ENCODE measurements at regions not wholly inside any gene's neighbourhood (a gene's known extent, or its start where the extent isn't known, plus 50 kb on each side); places are given as distances from the start of the nearest gene placed in this dataset.

- H3K79me1 ChIP-seq (ENCODE audit: low read length) = no peaks in the 10 kb centered on the region
- H2BK120ac ChIP-seq (ENCODE audit: insufficient read depth, low read length, poor library complexity) = no peak overlapping the region
- H3K4me2 ChIP-seq (ENCODE audit: low read length) = no peak overlapping the region
- no peak overlapping the region for H3K23ac ChIP-seq (ENCODE audit: low read length)
- H3K4me3 ChIP-seq (ENCODE audit: low read depth, low read length) = no peak overlapping the region
- no peak overlapping the region for H4K12ac ChIP-seq (ENCODE audit: low read depth, low read length)
- H3K27me3 ChIP-seq (ENCODE audit: insufficient read depth, low read length) = no peaks in the 10 kb centered on the region
- H3K18ac ChIP-seq (ENCODE audit: low read length) = no peak overlapping the region
- H4K91ac ChIP-seq (ENCODE audit: low read depth, low read length) = no peak overlapping the region
- peaks cover 3% of the 10 kb centered on the region for H3K9me3 ChIP-seq (ENCODE audit: insufficient read depth, low read depth, low read length)
- no CpG with 5 or more reads among the region's 4 CpGs for WGBS (ENCODE audit: extremely low coverage, insufficient coverage, insufficient read length)
- no peaks in the 10 kb centered on the region for H3K79me2 ChIP-seq (ENCODE audit: control insufficient read depth, insufficient read depth, low read length, poor library complexity)
- no peak overlapping the region for H3K4ac ChIP-seq (ENCODE audit: low read depth, low read length)
- no peak overlapping the region for H3K27ac ChIP-seq (ENCODE audit: low read depth, low read length)
- H2BK5ac ChIP-seq (ENCODE audit: low read depth, low read length, poor library complexity) = no peak overlapping the region
- H4K8ac ChIP-seq (ENCODE audit: low read depth, low read length) = no peak overlapping the region
- no peak overlapping the region for H2AFZ ChIP-seq (ENCODE audit: insufficient read depth, low read length, poor library complexity)
- no peak overlapping the region for H2BK12ac ChIP-seq (ENCODE audit: low read length)
- H3K9ac ChIP-seq (ENCODE audit: low read length) = no peak overlapping the region
- no peak overlapping the region for H3K14ac ChIP-seq (ENCODE audit: low read length)
- no peaks in the 10 kb centered on the region for H3K36me3 ChIP-seq (ENCODE audit: control insufficient read depth in 1 of 2, insufficient read depth in 2 of 2, low read length in 2 of 2)
- DNase-seq = no peak
- peaks cover 0 to 5% of the 10 kb centered on the region in 2 experiments for H3K4me1 ChIP-seq (ENCODE audit: control insufficient read depth in 1 of 2, insufficient read depth in 2 of 2, low read length in 2 of 2)
- H2AK5ac ChIP-seq (ENCODE audit: low read length) = no peak overlapping the region
Observed at GRCh38 chr18:2148823-2149222, 422.5 kb downstream of the METTL4 start.

DNA sequence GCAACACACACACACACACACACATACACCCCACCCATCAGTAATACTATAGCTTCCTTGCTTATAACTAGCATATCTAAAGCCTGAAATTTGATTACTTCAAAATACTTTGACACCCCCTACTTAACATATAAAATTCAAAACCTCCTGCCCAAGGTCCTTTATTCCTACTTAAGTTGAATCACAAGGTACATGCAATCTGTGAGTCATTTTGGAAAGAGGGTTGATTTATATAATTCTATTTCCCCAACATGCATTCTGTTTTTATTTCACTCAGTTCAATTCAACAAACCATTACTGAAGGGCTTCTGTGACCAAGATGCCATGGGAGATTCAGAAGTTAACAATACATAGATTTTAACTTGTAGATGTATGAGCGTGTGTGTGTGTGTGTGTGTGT, 420.7 kb downstream of the METTL4 start:
- Histone ChIP-seq H2BK12ac (ENCODE audit: low read length) (no peak overlapping the region), H3K36me3 (ENCODE audit: control insufficient read depth in 1 of 2, insufficient read depth in 2 of 2, low read length in 2 of 2) (no peaks in the 10 kb centered on the region), H3K79me2 (ENCODE audit: control insufficient read depth, insufficient read depth, low read length, poor library complexity) (no peaks in the 10 kb centered on the region), H3K4me3 (ENCODE audit: low read depth, low read length) (no peak overlapping the region), H3K18ac (ENCODE audit: low read length) (no peak overlapping the region), H3K14ac (ENCODE audit: low read length) (no peak overlapping the region), H3K9ac (ENCODE audit: low read length) (no peak overlapping the region), H2BK120ac (ENCODE audit: insufficient read depth, low read length, poor library complexity) (no peak overlapping the region), H3K4me2 (ENCODE audit: low read length) (no peak overlapping the region), H2AFZ (ENCODE audit: insufficient read depth, low read length, poor library complexity) (no peak overlapping the region), H2BK5ac (ENCODE audit: low read depth, low read length, poor library complexity) (no peak overlapping the region), H3K79me1 (ENCODE audit: low read length) (no peaks in the 10 kb centered on the region), H2AK5ac (ENCODE audit: low read length) (no peak overlapping the region), H3K9me3 (ENCODE audit: insufficient read depth, low read depth, low read length) (peaks cover 1% of the 10 kb centered on the region), H3K27me3 (ENCODE audit: insufficient read depth, low read length) (no peaks in the 10 kb centered on the region), H3K4ac (ENCODE audit: low read depth, low read length) (no peak overlapping the region), H4K12ac (ENCODE audit: low read depth, low read length) (no peak overlapping the region), H3K23ac (ENCODE audit: low read length) (no peak overlapping the region), H4K91ac (ENCODE audit: low read depth, low read length) (no peak overlapping the region), H4K8ac (ENCODE audit: low read depth, low read length) (no peak overlapping the region), H3K27ac (ENCODE audit: low read depth, low read length) (no peak overlapping the region), H3K4me1 (ENCODE audit: control insufficient read depth in 1 of 2, insufficient read depth in 2 of 2, low read length in 2 of 2) (peaks cover 0 to 5% of the 10 kb centered on the region in 2 experiments)
- DNase-seq = no peak
- no CpG with 5 or more reads among the region's 1 CpG for WGBS (ENCODE audit: extremely low coverage, insufficient coverage, insufficient read length)

DNA sequence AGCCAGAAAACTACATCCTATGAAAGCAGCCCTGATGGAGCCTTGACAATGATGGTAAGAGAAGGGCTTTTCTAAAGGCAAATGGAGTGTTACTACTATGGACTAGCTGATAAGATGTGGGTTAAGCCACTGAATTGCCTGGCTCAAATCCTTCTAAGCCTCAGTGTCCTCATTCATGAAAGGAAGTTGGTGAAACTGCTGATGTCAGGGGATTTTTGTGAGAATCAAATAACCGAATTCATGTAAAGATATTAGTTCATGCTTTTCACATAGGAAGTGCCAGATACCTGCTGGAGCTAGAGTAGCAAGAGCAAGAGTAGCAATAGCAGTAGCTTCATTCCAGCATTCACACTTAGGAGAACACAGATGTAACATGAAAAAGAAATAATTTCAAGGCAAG, 417.0 kb downstream of the METTL4 start:
- Histone ChIP-seq H4K91ac (ENCODE audit: low read depth, low read length) (no peak overlapping the region), H3K18ac (ENCODE audit: low read length) (no peak overlapping the region), H2BK12ac (ENCODE audit: low read length) (no peak overlapping the region), H2AK5ac (ENCODE audit: low read length) (no peak overlapping the region), H3K9me3 (ENCODE audit: insufficient read depth, low read depth, low read length) (no peaks in the 10 kb centered on the region), H3K27ac (ENCODE audit: low read depth, low read length) (no peak overlapping the region), H3K79me1 (ENCODE audit: low read length) (no peaks in the 10 kb centered on the region), H4K12ac (ENCODE audit: low read depth, low read length) (no peak overlapping the region), H3K4me1 (ENCODE audit: control insufficient read depth in 1 of 2, insufficient read depth in 2 of 2, low read length in 2 of 2) (no peaks in the 10 kb centered on the region), H3K27me3 (ENCODE audit: insufficient read depth, low read length) (no peaks in the 10 kb centered on the region), H3K9ac (ENCODE audit: low read length) (no peak overlapping the region), H3K79me2 (ENCODE audit: control insufficient read depth, insufficient read depth, low read length, poor library complexity) (no peaks in the 10 kb centered on the region), H3K4ac (ENCODE audit: low read depth, low read length) (no peak overlapping the region), H3K4me2 (ENCODE audit: low read length) (no peak overlapping the region), H3K14ac (ENCODE audit: low read length) (no peak overlapping the region), H3K23ac (ENCODE audit: low read length) (no peak overlapping the region), H2BK5ac (ENCODE audit: low read depth, low read length, poor library complexity) (no peak overlapping the region), H2BK120ac (ENCODE audit: insufficient read depth, low read length, poor library complexity) (no peak overlapping the region), H4K8ac (ENCODE audit: low read depth, low read length) (no peak overlapping the region), H2AFZ (ENCODE audit: insufficient read depth, low read length, poor library complexity) (no peak overlapping the region), H3K4me3 (ENCODE audit: low read depth, low read length) (no peak overlapping the region), H3K36me3 (ENCODE audit: control insufficient read depth in 1 of 2, insufficient read depth in 2 of 2, low read length in 2 of 2) (no peaks in the 10 kb centered on the region)
- no CpG with 5 or more reads among the region's 1 CpG for WGBS (ENCODE audit: extremely low coverage, insufficient coverage, insufficient read length)
- DNase-seq = no peak

DNA sequence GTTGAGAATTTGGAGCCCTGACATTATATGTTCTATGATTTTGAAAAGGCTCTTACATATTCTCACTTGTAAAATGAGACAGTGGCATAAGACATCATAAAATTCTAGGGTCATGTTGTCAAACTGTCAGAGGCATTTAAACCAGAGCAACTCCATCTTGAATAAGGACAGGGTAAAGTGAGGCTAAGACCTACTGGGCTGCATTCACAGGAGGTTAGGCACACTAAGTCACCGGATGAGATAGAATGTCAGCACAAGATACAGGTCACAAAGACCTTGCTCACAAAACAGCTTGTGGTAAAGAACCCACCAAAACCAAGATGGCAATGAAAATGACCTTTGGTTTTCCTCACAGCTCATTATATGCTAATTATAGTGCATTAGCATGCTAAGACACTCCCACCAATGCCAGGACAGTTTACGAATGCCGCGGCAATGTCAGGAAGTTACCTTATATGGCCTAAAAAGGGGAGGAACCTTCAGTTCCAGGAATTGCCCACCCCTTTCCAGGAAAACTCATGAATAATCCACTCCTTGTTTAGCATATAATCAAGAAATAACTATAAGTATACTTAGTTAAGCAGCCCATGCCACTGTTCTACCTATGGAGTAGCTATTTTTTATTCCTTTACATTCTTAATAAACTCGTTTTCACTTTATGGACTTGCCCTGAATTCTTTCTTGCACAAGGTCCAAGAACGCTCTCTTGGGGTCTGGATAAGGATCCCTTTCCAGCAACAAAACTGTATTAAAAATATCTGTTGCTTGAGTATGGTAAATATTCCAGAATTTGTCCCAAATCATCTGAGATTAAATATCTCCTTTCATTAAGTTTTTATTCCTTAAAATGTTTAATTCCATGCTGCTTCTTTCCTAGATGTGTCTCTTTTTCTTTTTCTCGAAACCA, 406.4 kb downstream of the METTL4 start:
- no CpG with 5 or more reads among the region's 7 CpGs for WGBS (ENCODE audit: extremely low coverage, insufficient coverage, insufficient read length)
- no peaks in the 10 kb centered on the region for H3K9me3 ChIP-seq (ENCODE audit: insufficient read depth, low read depth, low read length)
- peaks cover 0 to 4% of the 10 kb centered on the region in 2 experiments for H3K4me1 ChIP-seq (ENCODE audit: control insufficient read depth in 1 of 2, insufficient read depth in 2 of 2, low read length in 2 of 2)
- no peak overlapping the region for H3K4me2 ChIP-seq (ENCODE audit: low read length)
- no peak overlapping the region for H4K12ac ChIP-seq (ENCODE audit: low read depth, low read length)
- H3K79me2 ChIP-seq (ENCODE audit: control insufficient read depth, insufficient read depth, low read length, poor library complexity) = no peaks in the 10 kb centered on the region
- no peak overlapping the region for H2BK120ac ChIP-seq (ENCODE audit: insufficient read depth, low read length, poor library complexity)
- no peak overlapping the region for H3K18ac ChIP-seq (ENCODE audit: low read length)
- no peak overlapping the region for H2BK5ac ChIP-seq (ENCODE audit: low read depth, low read length, poor library complexity)
- peaks cover 3% of the 10 kb centered on the region for H3K79me1 ChIP-seq (ENCODE audit: low read length)
- H2AFZ ChIP-seq (ENCODE audit: insufficient read depth, low read length, poor library complexity) = no peak overlapping the region
- DNase-seq = no peak
- H3K4me3 ChIP-seq (ENCODE audit: low read depth, low read length) = no peak overlapping the region
- no peak overlapping the region for H3K27ac ChIP-seq (ENCODE audit: low read depth, low read length)
- H3K23ac ChIP-seq (ENCODE audit: low read length) = no peak overlapping the region
- no peak overlapping the region for H2BK12ac ChIP-seq (ENCODE audit: low read length)
- no peak overlapping the region for H2AK5ac ChIP-seq (ENCODE audit: low read length)
- H3K4ac ChIP-seq (ENCODE audit: low read depth, low read length) = no peak overlapping the region
- no peak overlapping the region for H4K91ac ChIP-seq (ENCODE audit: low read depth, low read length)
- no peak overlapping the region for H3K9ac ChIP-seq (ENCODE audit: low read length)
- no peak overlapping the region for H4K8ac ChIP-seq (ENCODE audit: low read depth, low read length)
- no peaks in the 10 kb centered on the region for H3K36me3 ChIP-seq (ENCODE audit: control insufficient read depth in 1 of 2, insufficient read depth in 2 of 2, low read length in 2 of 2)
- no peak overlapping the region for H3K14ac ChIP-seq (ENCODE audit: low read length)
- H3K27me3 ChIP-seq (ENCODE audit: insufficient read depth, low read length) = no peaks in the 10 kb centered on the region

Measured in trophoblast cell (in vitro differentiated cells and primary cell).